GM18505 (cell line): ENCODE measurements at regions not wholly inside any gene's neighbourhood (a gene's known extent, or its start where the extent isn't known, plus 50 kb on each side); places are given as distances from the start of the nearest gene placed in this dataset.

ENCODE experiments used
- ATAC-seq: cut with Tn5 transposase; IDR thresholded peaks from one replicate; pipeline ENCODE4 v1.9.1; 2021; ENCODE audit not compliant: unreplicated experiment
- POLR2A ChIP-seq: IDR thresholded peaks from 4 replicates; pipeline ENCODE4 v1.6.1; 2011; ENCODE audit warnings: borderline replicate concordance; ENCODE audit not compliant: insufficient read depth, insufficient read length; ENCODE audit errors: extremely low read depth

DNA sequence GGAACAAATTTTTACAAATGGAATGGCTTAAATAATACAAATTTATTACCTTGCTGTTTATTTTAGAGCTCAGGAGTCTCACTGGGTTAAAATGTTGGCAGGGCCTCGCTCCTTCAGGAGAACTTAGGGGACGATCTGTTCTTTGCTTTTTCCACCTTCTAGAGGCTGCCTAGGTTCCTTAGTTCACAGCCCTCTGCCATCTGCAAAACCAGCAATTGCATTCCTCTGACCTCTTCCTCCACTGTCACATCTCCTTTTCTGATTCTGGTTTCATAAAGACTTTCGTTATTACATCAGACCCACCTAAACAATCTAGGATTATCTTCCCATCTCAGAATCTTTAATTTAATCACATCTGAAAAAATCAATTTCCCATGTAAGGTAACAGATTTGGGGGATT lies 249.6 kb upstream of the SPRY2 start:
- no peak for ATAC-seq
- TF ChIP-seq POLR2A: no peak

DNA sequence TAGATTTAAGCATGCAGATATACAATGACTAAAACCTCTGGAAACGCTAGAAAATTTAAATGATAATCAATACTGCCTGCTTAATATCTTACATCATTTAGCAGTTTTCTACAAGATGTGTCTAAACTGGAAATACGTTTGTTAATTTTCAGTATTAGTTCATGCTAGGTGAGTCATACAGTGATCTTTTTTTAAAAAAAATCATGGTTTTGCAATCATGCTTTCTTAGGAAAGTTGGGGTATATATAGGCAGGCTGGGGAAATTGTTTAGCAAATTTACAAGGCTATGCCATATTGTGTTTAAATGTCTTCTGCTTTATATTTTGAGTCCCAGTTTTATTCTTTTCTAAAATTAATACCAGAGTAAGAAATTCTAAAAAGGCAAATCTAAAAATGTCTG lies 245.4 kb upstream of the SPRY2 start:
- no peak for ATAC-seq
- TF ChIP-seq POLR2A: no peak

DNA sequence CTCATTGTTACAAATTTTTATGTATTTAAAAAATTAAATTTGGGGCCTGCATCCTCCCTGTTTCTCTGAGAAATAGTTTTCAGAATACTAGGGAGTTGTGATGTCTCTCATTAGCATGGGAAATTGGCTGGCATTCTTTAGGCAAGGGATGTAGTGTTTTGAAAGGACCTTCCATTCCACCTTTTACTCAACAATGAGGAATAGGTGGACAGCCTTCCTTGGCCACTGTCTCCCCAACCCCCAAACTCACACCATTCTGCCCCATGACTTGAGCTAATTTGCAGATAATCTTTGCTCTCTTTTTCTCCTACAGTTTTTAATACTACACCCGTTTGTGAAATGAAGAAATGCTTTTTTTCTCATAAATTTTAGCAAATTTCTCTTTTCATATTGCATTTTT lies 244.6 kb upstream of the SPRY2 start:
- TF ChIP-seq POLR2A: no peak
- ATAC-seq: no peak

DNA sequence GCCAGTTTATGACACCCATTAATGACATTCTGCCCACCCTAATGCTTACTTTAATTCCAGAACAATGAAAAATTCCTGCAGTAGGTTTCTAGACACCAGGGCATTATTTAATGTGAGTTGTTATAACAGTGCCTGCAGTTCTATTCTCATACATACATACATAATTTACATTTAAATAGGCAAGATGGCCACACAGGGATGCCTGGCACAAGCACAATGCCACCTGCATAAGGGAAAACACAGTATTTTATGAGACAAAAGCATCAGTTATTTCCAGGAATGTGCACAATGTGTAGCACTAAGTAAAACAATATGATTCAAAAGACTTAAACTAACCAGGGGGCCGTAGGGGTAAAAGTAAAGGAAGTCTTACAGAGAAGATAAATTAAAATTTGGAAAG lies 243.9 kb upstream of the SPRY2 start:
- TF ChIP-seq POLR2A: no peak
- ATAC-seq: no peak

DNA sequence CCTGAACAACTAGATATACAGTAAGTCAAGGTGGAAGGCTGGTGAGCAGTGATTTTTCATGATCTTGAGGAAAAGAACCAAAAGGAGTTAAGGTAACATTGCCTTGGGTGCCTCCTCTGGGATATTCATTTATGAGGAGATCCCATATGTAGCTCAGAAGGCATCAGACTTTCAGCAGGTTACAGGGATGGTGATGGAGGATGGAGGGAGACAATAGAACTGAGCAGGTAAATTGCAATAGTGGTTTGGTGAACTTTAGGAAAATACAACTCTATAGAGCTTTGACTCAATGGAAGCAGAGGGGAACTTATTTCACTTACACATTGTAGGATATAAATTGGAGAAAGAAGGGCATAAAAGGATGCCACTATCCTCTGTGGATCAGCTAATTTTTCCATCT lies 243.4 kb upstream of the SPRY2 start:
- no peak for TF ChIP-seq POLR2A
- no peak for ATAC-seq

DNA sequence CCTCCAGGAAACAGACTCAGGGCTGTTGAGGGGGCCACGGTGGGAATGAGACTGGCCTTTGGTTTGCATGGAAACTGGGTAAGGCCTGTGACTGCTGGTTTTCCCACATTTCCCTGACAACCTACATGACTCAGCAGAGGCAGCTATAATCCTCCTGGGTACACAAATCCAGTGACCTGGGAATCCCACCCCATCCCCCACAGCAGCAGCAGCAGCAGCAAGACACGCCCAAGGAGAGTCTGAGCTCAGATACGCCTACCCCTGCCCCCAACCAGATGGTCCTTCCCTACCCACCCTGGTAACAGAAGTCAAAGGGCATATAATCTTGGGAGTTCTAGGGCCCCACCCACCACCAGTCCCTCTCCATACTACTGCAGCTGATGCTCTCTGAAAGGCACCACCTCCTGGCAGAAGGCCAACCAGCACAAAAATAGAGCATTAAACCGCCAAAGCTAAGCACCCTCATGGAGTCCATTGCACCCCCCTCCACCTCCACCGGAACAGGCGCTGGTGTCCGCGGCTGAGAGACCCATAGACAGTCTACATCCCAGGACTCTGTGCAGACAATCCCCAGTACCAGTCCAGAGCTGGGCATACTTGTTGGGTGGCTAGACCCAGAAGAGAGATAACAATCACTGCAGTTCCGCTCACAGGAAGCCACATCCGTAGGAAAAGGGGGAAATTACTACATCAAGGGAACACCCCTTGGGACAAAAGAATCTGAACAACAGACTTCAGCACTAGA lies 237.2 kb upstream of the SPRY2 start:
- TF ChIP-seq POLR2A: no peak
- ATAC-seq: no peak

DNA sequence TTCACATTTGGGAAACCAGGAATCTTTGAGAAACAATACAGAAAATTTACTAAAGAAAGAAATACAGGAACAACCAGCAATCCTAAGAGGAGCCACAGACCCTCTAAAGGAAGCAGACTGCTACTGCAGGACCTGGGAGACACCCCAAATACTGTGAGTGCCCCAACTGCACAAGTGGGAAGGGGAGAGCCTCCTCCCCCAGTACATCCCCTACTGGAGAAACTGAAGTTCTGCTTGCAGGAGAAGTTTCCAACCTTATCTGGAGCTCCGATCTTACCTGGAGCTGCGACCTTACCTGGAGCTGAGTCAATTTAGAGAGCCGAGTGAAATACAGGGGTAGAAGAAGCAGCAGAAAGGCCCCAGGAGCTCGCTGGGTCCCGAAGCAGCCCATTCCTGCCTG lies 236.4 kb upstream of the SPRY2 start:
- no peak for TF ChIP-seq POLR2A
- ATAC-seq: no peak

DNA sequence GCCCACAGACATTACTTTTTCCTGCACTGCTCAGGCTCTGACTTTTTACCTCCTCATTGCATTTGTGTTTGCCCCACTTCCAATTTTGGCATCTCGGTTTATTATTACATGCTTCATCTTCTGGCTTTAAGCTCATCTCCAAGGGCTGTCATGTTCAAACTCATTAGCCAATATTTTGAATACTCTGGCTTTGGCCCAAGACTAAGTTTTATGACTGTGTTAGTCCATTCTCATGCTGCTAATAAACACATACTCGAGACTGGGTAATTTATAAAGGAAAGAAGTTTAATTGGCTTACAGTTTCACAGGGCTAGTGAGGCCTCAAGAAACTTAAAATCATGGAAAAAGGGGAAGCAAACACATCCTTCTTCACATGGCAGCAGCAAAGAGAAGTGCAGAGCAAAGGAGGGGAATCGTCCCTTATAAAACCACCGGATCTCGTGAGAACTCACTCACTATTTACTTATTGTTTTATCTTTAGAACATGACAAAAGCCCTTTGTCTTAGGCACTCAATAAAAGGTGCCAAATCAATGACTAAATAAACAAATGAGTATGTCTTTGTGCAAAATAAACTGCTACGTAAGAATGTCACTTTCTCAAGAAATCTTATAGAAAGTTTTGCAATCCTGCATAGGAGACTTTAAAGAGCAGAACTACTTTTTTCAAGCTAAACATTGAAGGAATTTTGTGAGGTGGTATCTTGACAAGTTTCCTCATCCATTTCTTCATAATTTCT lies 233.4 kb upstream of the SPRY2 start:
- no peak for TF ChIP-seq POLR2A
- no peak for ATAC-seq

DNA sequence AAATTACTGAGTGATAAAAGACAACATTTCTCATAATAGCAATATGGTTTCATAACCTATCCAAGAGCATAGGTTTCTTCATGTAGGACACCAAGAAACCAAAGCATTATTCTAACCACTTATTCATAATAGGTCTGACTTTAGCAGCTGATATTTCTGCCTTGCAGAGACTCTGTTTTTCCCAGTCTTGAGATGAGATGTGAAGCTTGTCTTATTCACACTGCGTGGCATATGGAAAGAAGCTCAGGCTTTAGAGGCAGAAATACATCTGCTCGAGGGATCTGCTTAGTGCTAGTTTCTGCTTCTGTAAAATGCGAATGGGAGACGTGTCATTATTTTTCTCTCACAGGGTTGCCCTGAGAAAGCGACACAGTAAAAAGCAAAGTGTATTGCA lies 232.0 kb upstream of the SPRY2 start:
- ATAC-seq: no peak
- no peak for TF ChIP-seq POLR2A

DNA sequence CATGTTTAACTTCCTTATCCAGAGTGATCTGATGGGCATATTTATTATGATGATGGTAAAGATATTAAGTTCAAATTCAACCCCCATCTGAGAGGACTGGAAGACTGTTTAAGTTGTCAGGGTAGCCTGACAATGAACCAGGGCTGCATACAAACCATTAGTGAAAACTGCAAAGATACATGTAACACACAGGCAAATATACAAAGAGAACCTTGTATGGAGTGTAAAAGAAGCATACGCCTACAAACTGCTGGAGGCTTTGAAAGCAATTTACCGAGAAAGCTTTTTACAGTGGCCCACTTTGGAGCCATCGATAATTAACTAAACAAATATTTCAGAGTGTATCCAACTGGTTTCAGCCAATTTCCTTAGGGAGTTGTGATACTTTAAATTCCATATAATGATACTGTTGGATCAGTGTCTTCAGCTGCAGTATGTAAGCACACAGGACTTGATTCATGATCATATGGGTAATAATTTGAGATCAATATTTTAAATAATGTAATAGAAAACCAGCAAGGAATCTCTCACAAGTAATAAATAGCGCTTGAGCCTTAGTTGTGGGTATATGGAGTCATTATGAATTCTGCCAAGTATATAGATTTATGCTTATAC lies 231.5 kb upstream of the SPRY2 start:
- TF ChIP-seq POLR2A: no peak
- no peak for ATAC-seq

DNA sequence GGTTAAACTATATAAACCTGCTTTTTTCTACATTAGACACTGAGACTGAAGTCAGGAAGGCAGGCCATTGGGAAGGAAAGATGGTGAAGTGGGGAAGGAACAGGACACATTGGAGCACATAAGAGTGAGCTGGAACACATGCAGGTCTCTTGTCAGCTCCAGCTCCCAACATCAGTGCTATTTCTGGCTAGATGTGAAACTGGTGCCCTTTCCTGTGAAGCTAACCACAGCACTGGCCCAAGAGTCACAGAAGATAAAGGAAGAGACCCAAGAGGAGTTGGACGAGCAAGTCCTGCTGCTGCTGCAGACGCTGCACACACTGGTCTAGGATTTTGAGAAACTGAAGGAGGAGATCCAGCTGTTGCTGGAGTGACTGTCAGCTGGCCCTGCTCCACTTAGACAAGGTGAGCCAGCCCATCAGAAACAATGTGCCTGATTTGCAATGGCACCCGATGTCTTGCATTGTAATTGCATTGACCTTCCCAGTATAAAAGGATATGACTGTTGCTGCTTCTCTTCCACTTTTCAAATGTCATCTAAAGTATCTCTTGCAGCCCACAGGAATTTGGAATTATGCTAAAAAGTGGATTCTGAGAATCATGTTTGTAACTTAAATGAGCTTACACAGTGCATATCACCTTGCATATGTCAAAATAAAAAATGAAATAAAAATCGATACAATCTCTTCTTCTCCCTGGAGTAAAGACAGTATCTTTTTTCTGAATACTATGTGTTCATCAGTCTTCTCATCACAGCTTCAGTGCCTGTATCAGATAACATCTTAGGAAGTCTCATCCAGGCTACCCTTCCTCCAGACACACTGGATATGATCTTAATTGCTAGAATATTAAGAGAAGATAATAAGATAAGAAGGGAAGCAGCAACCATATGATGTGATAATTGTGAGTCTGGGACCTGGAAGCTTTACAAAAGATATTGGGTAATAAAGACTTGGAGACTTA lies 230.7 kb upstream of the SPRY2 start:
- no peak for ATAC-seq

DNA sequence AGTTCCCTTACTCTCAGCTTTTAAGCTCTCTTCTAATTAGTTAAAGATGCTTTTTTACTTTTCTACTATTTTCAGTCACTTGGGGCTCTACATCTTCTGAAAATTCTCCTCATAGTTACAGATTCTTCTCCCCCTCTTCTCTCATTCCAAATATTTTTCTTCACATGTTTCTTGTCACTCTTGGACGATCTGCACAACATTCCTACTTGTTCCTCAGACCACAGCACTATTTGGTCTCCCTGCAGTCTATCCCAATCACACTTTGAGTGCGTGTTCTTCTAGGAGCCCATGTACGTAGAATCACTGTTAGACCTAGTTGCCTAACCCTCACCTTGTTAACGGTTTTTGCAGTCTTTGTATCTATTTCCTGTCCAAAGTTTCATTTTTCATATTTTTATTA lies 222.5 kb upstream of the SPRY2 start:
- ATAC-seq: no peak
- no peak for TF ChIP-seq POLR2A

More for the DNA sequence above, 230.7 kb upstream of the SPRY2 start:
- TF ChIP-seq POLR2A: no peak
